ENCODE measurements at regions not wholly inside any gene's neighbourhood (a gene's known extent, or its start where the extent isn't known, plus 50 kb on each side); places are given as distances from the start of the nearest gene placed in this dataset.
"Not testable (repeated sequence)": the region's sequence is repeated elsewhere in the genome, so short reads cannot be mapped to it uniquely, and the experiment has no call there.

DNA sequence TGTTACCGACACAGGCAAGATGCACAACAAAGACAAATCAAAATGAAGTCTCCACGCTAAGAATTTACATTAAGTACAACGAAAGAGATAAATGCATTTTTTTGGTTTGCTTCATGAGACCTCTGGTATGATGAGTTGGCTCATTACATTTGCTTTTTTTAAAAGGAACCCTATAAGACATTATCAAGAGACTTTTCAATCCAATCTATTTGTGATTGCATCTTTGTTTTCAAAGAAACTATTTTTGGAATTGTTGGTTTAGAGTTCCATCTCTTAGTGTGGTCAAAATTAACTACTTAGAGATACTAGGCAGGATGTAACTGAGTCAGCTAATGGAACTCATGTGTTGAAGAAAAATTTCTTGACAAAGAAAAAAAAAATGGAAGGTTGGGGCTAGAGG, 200.1 kb downstream of the ZC3H11B start:
- no peaks in the 10 kb centered on the region for H3K9me1 ChIP-seq (ENCODE audit: control insufficient read depth, extremely low read depth, insufficient read depth, low read length)
- no peak overlapping the region for H3K27ac ChIP-seq (ENCODE audit: control insufficient read depth, insufficient read depth, low read length)
- no peaks in the 10 kb centered on the region for H4K20me1 ChIP-seq (ENCODE audit: control insufficient read depth, extremely low read depth, insufficient read depth, low read length)
- H3K9me3 ChIP-seq (ENCODE audit: control insufficient read depth, low read depth, low read length) = no peaks in the 10 kb centered on the region
- no peaks in the 10 kb centered on the region for H3K4me1 ChIP-seq (ENCODE audit: control insufficient read depth, extremely low read depth, insufficient read depth, low read length)
- no peak overlapping the region for H3K4me3 ChIP-seq (ENCODE audit: control insufficient read depth in 2 of 3, extremely low read depth in 1 of 3, insufficient read depth in 2 of 3, low read depth in 1 of 3, low read length in 3 of 3)
- no peak overlapping the region for H3K4me2 ChIP-seq (ENCODE audit: control insufficient read depth, extremely low read depth, insufficient read depth, low read depth, low read length)
- H3K27me3 ChIP-seq (ENCODE audit: control insufficient read depth, extremely low read depth, insufficient read depth, low read length) = no peaks in the 10 kb centered on the region
- dilution Hi-C loops (cut with MboI; ENCODE audit: extremely low pct_ligation_motif_present, low sequenced_read_pairs) = no loop called here
- no peaks in the 10 kb centered on the region for H3K79me2 ChIP-seq (ENCODE audit: control insufficient read depth, insufficient read depth, low read length)
- no peak overlapping the region for H3K9ac ChIP-seq (ENCODE audit: control insufficient read depth, extremely low read depth, insufficient read depth, low read length)
- TF ChIP-seq EZH2 (IDR thresholded peaks at IDR 0.05; ENCODE audit: low read length) = no peak
- TF ChIP-seq, protein P1, sequence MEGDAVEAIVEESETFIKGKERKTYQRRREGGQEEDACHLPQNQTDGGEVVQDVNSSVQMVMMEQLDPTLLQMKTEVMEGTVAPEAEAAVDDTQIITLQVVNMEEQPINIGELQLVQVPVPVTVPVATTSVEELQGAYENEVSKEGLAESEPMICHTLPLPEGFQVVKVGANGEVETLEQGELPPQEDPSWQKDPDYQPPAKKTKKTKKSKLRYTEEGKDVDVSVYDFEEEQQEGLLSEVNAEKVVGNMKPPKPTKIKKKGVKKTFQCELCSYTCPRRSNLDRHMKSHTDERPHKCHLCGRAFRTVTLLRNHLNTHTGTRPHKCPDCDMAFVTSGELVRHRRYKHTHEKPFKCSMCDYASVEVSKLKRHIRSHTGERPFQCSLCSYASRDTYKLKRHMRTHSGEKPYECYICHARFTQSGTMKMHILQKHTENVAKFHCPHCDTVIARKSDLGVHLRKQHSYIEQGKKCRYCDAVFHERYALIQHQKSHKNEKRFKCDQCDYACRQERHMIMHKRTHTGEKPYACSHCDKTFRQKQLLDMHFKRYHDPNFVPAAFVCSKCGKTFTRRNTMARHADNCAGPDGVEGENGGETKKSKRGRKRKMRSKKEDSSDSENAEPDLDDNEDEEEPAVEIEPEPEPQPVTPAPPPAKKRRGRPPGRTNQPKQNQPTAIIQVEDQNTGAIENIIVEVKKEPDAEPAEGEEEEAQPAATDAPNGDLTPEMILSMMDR (optimal IDR thresholded peaks at IDR 0.05 in 1 of 3, IDR thresholded peaks at IDR 0.05 in 1 of 3, conservative IDR thresholded peaks at IDR 0.05 in 1 of 3; ENCODE audit: extremely low read depth in 1 of 3, insufficient read depth in 2 of 3, low read length in 3 of 3) = no peak
- H2AFZ ChIP-seq (ENCODE audit: control insufficient read depth, low read length) = no peak overlapping the region
- FAIRE-seq (no peak), DNase-seq (ENCODE audit: low read depth, low spot score) (no peak)
- H3K36me3 ChIP-seq (ENCODE audit: control insufficient read depth in 2 of 2, extremely low read depth in 1 of 2, insufficient read depth in 2 of 2, low read length in 2 of 2) = no peaks in the 10 kb centered on the region

DNA sequence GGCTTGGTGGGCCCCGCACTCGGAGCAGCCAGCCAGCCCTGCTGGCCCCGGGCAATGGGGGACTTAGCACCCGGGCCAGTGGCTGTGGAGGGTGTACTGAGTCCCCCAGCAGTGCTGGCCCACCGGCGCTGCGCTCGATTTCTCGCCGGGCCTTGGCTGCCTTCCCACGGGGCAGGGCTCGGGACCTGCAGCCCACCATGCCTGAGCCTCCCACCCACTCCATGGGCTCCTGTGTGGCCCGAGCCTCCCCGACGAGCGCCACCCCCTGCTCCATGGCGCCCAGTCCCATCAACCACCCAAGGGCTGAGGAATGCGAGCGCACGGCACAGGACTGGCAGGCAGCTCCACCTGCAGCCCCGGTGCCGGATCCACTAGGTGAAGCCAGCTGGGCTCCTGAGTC, 202.2 kb downstream of the ZC3H11B start:
- H3K9ac ChIP-seq (ENCODE audit: control insufficient read depth, extremely low read depth, insufficient read depth, low read length); H3K4me2 ChIP-seq (ENCODE audit: control insufficient read depth, extremely low read depth, insufficient read depth, low read depth, low read length); H3K9me1 ChIP-seq (ENCODE audit: control insufficient read depth, extremely low read depth, insufficient read depth, low read length); H2AFZ ChIP-seq (ENCODE audit: control insufficient read depth, low read length); H3K27ac ChIP-seq (ENCODE audit: control insufficient read depth, insufficient read depth, low read length); H3K9me3 ChIP-seq (ENCODE audit: control insufficient read depth, low read depth, low read length); H4K20me1 ChIP-seq (ENCODE audit: control insufficient read depth, extremely low read depth, insufficient read depth, low read length); FAIRE-seq; DNase-seq (ENCODE audit: low read depth, low spot score); H3K4me3 ChIP-seq (ENCODE audit: control insufficient read depth in 2 of 3, extremely low read depth in 1 of 3, insufficient read depth in 2 of 3, low read depth in 1 of 3, low read length in 3 of 3); H3K4me1 ChIP-seq (ENCODE audit: control insufficient read depth, extremely low read depth, insufficient read depth, low read length); H3K79me2 ChIP-seq (ENCODE audit: control insufficient read depth, insufficient read depth, low read length); H3K36me3 ChIP-seq (ENCODE audit: control insufficient read depth in 2 of 2, extremely low read depth in 1 of 2, insufficient read depth in 2 of 2, low read length in 2 of 2); dilution Hi-C loops (cut with MboI; ENCODE audit: extremely low pct_ligation_motif_present, low sequenced_read_pairs); H3K27me3 ChIP-seq (ENCODE audit: control insufficient read depth, extremely low read depth, insufficient read depth, low read length): not testable (repeated sequence)

GRCh38 chr1:219405531-219406331, 207.2 kb downstream of the ZC3H11B start:
- Histone ChIP-seq H3K9me3 (ENCODE audit: control insufficient read depth, low read depth, low read length) (no peaks in the 10 kb centered on the region), H3K79me2 (ENCODE audit: control insufficient read depth, insufficient read depth, low read length) (no peaks in the 10 kb centered on the region), H3K27me3 (ENCODE audit: control insufficient read depth, extremely low read depth, insufficient read depth, low read length) (no peaks in the 10 kb centered on the region), H2AFZ (ENCODE audit: control insufficient read depth, low read length) (no peak overlapping the region), H4K20me1 (ENCODE audit: control insufficient read depth, extremely low read depth, insufficient read depth, low read length) (no peaks in the 10 kb centered on the region), H3K4me1 (ENCODE audit: control insufficient read depth, extremely low read depth, insufficient read depth, low read length) (no peaks in the 10 kb centered on the region), H3K4me3 (ENCODE audit: control insufficient read depth in 2 of 3, extremely low read depth in 1 of 3, insufficient read depth in 2 of 3, low read depth in 1 of 3, low read length in 3 of 3) (no peak overlapping the region), H3K9ac (ENCODE audit: control insufficient read depth, extremely low read depth, insufficient read depth, low read length) (no peak overlapping the region), H3K27ac (ENCODE audit: control insufficient read depth, insufficient read depth, low read length) (no peak overlapping the region), H3K4me2 (ENCODE audit: control insufficient read depth, extremely low read depth, insufficient read depth, low read depth, low read length) (no peak overlapping the region), H3K36me3 (ENCODE audit: control insufficient read depth in 2 of 2, extremely low read depth in 1 of 2, insufficient read depth in 2 of 2, low read length in 2 of 2) (no peaks in the 10 kb centered on the region), H3K9me1 (ENCODE audit: control insufficient read depth, extremely low read depth, insufficient read depth, low read length) (no peaks in the 10 kb centered on the region)
- dilution Hi-C loops (cut with MboI; ENCODE audit: extremely low pct_ligation_motif_present, low sequenced_read_pairs) = no loop called here
- TF ChIP-seq, protein P1 (optimal IDR thresholded peaks at IDR 0.05 in 1 of 3, IDR thresholded peaks at IDR 0.05 in 1 of 3, conservative IDR thresholded peaks at IDR 0.05 in 1 of 3; ENCODE audit: extremely low read depth in 1 of 3, insufficient read depth in 2 of 3, low read length in 3 of 3) = no peak
- no peak for TF ChIP-seq EZH2 (IDR thresholded peaks at IDR 0.05; ENCODE audit: low read length)
- DNase-seq (ENCODE audit: low read depth, low spot score) = no peak
- no peak for FAIRE-seq
